ENCODE measurements at regions not wholly inside any gene's neighbourhood (a gene's known extent, or its start where the extent isn't known, plus 50 kb on each side); places are given as distances from the start of the nearest gene placed in this dataset.
"Not testable (repeated sequence)": the region's sequence is repeated elsewhere in the genome, so short reads cannot be mapped to it uniquely, and the experiment has no call there.

DNA sequence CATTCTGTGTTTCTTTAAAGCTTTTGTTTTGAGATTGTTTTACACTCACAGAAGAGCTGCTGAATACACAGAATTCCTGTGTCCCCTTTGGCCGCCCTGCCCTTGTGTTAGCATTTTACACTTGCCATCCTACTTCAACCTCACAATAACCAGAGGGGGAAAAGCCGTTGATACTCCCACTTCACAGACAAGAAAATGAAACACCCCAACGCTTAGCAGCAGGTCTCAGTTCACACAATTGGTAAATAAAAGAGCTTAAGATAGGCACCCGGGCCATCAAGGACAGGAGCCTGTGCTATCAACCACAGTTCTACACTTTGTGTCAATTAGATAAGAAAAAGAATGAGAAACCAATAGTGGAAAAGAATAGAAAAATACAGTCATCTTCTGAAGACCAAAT, 178.0 kb downstream of the SYK start:
- DNase-seq (ENCODE audit: low spot score) = no peak

DNA sequence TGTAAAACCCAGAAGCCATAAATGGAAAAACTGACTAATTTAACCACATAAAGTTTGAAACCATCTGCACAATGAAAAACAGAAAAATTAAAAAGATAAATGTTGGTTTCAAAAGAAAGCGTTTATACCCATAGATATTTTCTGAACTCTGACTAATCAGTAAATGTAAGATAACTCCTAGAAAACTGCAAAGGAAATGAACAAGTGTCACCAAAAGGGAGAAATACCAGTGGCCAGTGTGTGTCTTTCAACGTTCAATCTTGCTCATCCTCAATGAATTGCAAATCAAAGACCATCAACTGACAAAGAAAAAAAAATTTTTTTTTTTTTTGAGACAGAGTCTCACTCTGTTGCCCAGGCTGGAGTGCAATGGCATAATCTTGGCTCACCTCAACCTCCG, 180.1 kb downstream of the SYK start:
- DNase-seq (ENCODE audit: low spot score) = no peak

DNA sequence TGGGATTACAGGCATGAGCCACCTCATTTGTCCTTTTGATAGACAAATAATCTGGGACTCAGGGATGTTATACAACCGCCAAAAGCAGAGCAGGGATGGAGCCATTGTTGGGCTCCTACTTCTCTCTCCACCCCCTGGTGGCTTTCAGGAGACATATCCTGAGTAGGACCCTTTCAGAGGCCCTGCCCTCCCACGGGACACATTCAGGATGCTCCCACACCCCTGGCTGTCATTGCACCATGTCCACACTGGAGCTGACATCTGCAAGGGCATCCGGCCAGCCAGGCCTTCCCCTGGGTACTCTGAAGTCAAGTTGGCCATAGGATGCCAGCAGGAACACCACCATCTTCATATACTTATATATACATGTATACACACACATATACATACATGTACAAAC, 181.8 kb downstream of the SYK start:
- no peak for DNase-seq (ENCODE audit: low spot score)

DNA sequence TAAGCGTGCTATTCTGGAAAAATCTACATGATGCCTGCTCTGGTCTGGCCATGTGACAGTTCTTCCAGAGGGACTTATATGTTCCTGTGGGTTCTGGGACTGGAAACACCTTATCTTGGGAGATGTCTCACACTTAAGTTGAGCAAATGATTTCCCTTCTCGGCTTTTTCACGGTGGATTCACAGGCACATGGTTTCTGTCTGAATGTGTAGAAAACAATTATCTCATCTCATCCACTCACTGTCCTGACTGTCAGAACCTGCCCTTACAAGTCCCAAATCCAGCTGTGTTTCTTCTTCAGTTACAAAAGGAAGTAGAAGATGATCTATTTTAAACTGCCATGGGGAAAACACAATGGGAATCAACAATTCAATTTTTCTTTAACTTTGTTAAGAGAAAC, 184.0 kb downstream of the SYK start:
- DNase-seq (ENCODE audit: low spot score) = no peak

DNA sequence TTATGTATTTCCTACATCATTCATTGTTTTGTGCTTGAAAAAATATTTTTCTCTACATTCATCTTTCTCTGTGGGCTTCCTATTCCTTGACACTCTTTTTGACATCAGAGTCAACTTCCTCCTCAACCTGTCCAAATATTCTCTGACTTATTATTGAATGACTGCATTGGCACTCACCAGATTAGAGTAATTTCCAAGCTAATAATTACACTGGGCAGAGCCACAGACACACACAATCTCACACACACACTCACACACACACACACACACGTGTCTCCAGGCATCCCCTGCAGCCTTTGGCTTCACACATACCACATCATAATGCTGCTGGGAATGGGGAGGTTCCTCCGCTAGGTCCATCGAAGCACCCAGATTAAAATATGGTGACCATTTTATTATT, 184.5 kb downstream of the SYK start:
- no peak for DNase-seq (ENCODE audit: low spot score)

DNA sequence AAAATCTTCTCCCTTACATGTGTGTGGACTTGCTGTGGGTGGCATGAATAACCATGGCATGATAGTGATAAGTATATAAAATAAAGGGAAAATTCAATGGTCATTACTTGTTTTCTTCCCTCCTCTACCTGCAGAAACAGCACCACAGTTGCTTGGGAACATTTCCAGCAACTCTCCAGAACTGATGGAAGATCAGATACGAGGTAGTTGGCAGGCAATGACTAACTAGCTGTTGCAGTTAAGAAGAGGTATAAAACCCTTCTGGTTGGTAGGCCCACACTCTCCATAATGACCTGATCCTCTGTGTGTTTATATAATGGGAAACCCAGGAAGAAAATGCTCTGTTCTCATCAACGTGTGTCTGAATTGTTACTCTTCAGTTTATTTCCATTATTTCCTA, 185.9 kb downstream of the SYK start:
- no peak for DNase-seq (ENCODE audit: low spot score)

DNA sequence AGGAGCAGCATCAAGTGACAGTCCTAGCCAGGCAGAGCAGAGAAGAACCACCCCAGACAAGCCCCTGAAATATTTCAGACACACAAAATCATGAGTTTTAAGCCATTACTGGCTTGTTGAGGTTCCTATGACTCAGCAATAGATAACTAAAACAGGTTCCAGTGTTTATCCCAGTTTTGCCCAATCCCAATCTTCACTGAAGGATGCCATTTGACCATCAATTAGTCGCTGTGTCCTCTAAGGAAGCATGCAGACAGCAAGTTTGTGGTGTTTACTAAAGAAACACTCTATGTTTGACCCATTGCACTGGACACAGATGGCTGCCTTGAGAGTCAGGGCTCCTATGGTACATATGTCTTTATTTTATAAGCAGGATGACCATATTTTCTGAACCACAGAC, 186.7 kb downstream of the SYK start:
- no peak for DNase-seq (ENCODE audit: low spot score)

DNA sequence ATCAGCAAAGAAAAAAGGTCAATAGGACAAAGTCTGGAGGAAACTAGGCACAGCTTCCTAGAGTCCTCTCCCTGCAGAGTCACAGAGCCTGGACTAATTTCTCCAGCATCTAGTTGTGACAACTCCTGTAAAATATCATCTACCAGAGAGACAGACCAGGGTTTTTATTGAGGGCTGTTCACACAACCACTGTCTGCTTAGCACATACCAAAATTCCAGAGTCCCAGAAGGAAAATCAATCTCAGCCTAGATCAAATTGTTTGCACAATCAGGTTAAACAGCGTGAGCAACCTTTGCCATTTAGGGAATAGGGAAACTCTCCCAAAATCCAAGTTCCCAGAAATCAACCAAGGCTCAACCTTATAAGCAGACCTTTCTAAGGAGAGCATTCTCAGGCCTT, 190.3 kb downstream of the SYK start:
- DNase-seq (ENCODE audit: low spot score) = no peak

DNA sequence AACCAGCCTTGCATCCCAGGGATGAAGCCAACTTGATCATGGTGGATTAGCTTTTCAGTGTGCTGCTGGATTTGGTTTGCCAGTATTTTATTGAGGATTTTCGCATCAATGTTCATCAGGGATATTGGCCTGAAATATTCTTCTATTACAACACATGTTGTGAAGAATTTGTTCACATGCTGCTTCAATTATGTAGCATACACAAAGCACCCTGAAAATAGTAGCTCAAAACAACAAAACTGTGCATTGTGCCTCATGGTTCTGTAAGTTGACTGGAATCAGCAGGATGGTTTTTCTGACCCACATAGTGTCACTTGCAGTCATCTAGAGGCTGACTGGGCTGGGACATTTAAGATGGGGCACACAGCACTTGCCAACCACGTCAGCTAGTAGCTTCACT, 193.9 kb downstream of the SYK start:
- no peak for DNase-seq (ENCODE audit: low spot score)

DNA sequence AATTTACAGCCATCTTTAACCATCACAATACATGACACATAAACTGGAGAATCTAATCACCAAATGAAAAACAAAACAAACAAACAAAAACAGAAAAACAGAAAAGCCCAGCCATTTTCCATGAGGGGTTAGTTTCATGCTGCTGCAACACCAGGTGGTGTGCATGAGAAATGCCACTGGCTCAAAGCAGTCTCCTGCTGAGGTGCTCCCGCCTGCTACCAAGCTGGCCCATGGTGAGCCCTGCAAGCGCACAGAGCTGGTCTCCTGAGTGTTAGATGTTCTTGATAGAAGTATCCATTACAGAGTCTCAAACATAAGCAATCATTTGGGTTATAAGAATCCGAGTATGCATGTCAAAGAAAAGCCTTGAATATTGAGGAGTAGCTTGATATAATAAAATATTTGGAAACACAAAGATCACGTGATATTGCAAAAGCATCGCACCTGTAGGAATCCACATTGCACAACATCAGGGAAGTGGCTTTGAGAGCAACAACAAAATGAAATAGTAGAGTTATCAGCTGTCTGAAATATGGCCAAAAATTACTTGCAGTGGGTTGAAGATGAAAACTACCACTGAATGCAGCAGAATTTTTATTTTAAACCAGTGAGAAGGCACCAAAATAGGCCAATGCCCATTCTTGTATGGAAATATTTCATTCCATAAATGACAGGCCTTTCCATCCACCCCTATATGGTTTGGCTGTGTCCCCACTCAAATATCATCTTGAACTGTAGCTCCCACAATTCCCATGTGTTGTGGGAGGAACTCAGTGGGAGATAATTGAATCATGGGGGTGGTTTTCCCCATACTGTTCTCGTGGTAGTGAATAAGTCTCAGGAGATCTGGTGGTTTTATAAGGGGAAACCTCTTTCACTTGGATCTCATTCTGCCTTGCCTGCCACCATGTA, 194.8 kb downstream of the SYK start:
- no peak for DNase-seq (ENCODE audit: low spot score)

DNA sequence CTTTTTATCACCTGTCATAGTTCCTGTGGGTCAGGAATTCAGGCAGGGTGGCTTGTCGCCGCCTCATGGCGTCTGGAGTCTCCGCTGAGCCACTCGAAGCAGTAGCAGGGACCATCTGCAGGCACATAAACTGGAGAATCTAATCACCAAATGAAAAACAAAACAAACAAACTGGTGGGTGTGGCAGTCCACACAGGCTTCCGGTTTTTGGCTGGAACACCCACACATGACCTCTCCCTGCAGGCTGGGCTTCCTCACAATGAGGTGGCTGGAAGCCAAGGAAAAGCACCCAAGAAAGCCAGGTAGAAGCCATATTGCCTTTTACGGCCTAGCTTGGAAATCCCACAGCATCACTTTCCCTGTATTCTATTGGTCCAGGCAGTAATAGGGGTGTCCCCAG, 197.0 kb downstream of the SYK start:
- DNase-seq (ENCODE audit: low spot score) = no peak

DNA sequence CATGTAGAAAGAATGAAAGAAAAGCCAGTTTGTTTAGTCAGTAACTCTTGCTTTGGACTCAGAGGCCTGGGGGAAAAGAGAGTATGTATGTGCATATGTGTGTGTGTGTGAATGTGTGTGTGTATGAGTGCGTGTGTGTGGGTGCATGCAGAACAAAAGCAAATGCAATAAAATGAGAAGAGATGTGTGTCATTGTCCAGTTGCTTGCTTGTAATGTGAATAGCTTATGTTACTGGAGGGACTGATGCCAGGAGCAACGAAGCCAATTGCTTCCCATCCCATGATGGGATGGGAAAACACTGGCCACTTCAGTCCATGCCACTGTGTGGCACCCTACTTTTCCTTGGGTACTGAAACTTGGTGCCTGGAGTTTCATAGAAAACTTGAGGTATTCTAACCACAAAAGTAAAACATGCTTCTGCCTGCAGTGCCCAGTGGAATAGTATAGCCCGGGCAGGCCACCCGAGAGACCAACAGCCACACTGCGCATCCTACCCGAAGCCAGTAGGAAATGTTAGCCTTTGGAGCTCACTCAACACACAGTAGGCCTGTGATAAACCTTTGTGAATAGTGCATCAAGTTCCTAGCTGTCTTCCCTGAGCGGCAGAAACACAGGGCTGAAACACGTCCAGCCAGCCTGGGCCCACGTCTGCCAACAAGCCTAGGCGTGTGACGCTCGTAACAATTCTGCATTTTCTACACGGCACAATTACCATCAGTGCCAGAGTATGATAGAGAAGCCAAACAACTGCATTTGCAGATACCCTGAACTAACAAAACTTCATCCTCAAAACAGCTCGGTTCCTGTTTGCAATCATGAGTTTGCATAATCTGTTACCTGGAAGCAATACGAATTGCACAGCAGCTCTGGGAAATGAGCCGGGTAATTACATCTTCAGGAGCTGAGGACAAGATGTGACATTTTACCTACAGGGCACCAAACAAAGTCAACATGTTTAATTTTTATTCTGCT, 198.1 kb downstream of the SYK start:
- DNase-seq (ENCODE audit: low spot score) = no peak

DNA sequence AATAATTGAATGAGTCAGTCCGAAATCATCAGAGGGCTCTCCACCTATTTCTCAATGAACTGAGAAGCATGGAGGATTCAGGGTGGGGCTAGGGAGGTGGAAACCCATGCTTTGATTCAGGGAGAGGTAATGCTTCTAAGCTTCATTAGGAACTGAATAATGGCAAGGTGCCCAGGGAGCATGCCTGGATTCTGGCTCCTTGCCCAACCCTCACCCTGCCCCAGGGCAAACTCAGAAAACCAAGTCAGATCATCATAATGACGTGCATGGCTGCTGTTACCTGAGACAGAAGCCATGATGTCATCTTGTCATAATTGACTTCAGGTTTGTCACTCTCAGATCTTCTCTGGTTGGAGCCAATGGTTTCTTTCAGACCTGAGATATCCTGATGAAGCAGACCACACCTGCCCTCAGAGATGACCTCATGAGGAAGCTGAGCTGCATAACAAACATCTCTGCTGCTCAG, 199.6 kb downstream of the SYK start:
- DNase-seq (ENCODE audit: low spot score) = no peak

DNA sequence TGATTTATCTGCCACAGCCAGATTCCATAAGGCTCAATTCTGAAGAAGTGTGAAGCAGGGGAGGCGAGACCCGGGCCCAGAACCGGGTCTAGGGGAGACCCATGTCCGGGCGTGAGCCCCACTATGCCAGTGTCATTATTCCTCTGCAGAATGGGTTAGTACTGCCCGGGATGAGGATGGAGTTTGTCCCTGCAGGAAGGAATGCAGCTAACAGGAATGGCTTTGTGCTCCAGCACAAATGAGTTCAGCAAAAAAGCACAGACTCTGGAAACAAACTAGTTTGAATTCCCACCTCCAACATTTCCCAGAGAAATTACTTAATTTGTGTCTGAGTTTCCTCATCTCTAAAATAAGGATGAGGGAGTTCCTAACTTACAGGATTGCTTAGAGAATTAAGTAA, 202.9 kb downstream of the SYK start:
- DNase-seq (ENCODE audit: low spot score) = no peak

DNA sequence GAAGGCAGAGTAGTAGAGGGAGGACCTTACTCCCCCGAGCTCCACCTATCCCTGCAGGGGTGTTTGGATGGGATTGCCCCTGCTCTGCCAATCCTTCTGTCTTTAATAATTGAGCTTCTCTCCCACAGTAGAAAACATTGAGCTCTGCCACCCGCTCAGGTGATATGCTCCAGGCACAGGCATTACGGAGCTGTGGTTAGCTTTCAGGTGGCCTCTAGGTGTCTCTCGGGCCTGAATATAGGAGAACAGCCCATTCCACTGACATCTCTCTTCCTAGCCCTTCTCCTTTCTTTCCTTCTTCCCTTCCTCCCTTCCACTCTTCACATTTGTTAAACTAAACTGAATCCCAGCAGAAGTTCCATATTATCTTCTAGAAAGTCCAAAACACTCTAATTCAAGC, 203.4 kb downstream of the SYK start:
- no peak for DNase-seq (ENCODE audit: low spot score)

DNA sequence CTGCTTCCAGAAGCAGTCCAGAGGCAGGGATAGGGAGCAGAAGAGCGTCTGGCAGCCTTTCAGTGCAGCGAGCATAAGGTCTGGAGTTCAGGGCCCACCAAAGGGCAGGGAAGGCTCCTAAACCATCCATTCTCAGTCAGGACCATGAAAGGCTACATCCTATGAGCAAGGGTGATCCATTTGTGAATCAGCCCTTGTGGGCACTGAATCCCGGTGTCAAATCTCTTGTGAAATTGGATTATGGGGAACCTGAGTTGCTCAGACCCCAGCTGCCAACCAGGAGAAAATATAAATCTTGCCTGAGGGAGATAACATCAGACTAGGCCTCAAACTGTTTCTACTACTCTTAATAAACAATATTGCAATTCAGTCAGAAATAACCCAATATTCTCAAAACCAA, 204.4 kb downstream of the SYK start:
- DNase-seq (ENCODE audit: low spot score) = no peak

DNA sequence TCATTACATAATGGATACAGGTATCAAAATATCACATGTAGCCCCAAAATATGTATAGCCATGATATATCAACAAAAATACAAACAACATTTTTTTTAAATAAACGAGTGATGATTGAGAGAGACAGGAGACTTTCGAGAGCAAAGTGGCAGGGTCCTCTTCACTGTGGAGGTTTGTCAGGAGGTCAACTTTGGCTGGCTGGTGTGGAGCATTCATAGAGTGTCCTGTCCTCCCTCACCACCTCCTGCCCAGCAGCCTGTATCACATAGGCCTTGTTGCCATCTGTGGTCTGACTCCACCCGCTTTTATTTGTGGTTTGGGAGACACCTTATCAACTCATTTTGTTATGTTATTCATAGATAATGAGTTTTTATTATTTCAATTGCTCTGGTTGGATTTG, 206.9 kb downstream of the SYK start:
- no peak for DNase-seq (ENCODE audit: low spot score)

DNA sequence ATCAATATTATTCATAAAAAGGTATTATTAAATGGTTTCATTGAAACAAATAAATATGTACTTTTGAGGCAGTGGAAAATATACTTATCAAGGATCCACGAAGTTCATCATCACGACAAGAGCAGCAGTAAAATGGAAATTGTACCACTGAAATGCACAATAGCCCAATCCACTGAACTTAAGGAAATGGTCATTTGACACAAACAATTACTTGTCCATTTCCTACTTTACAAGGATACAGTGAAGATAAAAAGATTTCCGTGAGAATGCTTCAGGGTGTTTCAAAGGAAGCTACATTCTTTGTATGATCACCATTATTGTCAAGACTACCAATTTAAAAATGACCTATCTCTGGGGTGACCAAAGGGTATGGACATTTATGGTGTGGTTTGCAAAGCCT, 210.3 kb downstream of the SYK start:
- DNase-seq (ENCODE audit: low spot score) = no peak

DNA sequence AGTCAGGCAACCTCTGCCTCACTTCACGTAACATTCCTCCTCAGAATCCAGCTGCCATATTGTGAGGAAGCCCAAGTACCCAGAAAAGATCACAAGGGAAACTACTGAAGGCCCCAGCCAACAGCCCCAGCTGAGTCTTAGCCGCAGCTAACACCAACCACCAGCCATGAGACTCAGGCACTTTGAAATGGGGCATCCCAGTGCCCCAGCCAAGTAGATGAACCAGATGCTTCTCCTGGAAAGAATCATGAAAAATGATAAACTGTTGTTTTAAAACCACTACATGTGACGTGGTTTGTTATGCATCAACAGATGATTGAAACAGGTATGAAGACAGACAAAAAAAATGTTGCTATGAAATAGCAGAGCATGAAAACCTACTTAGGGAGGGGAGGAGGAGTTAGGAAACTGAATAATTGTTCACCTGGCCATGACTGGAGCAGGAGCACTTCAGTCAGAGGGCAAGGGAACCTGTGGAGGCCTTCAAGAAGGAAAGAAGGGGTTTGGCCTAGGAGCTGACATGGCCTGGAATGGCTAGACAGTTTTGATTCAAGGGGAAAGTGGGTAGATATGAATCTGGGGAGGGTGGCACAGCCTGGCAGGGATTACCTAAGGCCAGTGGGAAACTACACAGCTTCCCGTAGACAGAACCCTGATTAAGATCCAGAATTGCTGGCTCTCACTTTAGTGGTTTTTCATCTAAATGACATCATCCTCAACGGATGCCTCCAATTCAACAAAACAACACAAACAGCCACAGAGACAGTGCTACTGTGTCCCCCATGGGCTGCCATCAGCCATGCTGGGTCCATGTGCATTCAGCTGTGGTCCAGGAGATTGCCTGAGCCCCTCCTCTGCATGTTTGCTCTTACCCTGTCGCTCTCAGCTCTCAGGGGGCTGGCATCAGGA, 211.6 kb downstream of the SYK start:
- no peak for DNase-seq (ENCODE audit: low spot score)

DNA sequence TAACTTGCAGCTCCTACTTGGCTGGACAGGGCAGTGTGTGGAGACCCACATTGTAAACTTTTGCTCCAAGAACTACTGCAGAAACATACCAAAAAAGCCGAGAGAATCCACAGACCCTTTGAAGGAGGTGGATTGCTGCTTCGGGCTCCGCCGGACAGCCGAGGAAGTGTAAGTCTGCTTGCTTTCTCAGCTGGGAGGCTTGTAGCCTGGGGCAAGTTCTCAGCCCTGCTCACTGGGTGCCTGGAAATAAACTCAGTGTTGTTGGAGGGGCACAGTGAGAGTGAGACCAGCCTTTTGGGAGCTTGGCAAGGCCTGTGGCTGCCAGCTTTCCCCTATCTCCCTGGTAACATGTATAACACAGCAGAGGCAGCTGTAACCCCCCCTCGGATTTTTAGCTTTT, 215.6 kb downstream of the SYK start:
- DNase-seq (ENCODE audit: low spot score) = no peak

DNA sequence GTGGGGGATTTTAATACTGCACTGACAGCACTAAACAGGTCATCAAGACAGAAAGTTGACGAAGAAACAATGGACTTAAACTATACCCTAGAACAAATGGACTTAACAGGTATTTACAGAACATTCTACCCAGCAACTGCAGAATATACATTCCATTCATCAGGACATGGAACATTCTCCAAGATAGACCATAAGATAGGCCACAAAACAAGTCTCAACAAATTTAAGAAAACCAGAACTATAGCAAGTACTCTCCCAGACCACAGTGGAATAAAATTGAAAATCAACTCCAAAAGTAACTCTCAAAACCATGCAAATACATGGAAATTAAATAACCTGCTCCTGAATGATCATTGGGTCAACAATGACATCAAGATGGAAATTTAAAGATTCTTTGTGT, 218.3 kb downstream of the SYK start:
- not testable (repeated sequence) for DNase-seq (ENCODE audit: low spot score)

DNA sequence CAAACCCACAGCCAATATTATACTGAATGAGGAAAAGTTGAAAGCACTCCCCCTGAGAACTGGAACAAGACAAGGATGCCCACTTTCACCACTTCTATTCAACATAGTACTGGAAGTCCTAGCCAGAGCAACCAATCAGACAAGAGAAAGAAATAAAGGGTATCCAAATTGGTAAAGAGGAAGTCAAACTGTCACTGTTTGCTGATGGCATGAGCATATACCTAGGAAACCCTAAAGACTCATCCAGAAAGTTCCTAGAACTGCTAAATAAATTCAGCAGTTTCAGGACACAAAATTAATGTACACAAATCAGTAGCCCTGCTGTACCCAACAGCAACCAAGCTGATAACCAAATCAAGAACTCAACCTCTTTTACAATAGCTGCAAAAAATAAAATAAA, 220.0 kb downstream of the SYK start:
- not testable (repeated sequence) for DNase-seq (ENCODE audit: low spot score)
